Loucy (cell line): ENCODE measurements at regions not wholly inside any gene's neighbourhood (a gene's known extent, or its start where the extent isn't known, plus 50 kb on each side); places are given as distances from the start of the nearest gene placed in this dataset.

Source experiments
- H2AFZ ChIP-seq: fragments of 200-600 bp; sonication (generic); 2 replicates; pipeline ENCODE4 v1.6.0; 2016; ENCODE audit warnings: antibody characterized with exemption, mild to moderate bottlenecking, low read length, moderate library complexity
- H3F3A ChIP-seq: fragments of 200-600 bp; 2 replicates; pipeline ENCODE4 v1.6.0; 2016; ENCODE audit warnings: antibody characterized with exemption, low read depth, mild to moderate bottlenecking
- H3K27me3 ChIP-seq: fragments of 200-600 bp; sonication (generic); 2 replicates; pipeline ENCODE4 v1.6.1; 2014; ENCODE audit warnings: low read length, mild to moderate bottlenecking; ENCODE audit not compliant: insufficient read depth, poor library complexity, severe bottlenecking
- H3K36me3 ChIP-seq: fragments of 200-600 bp; sonication (generic); 2 replicates; pipeline ENCODE4 v1.6.1; 2016; ENCODE audit warnings: low read length; ENCODE audit not compliant: insufficient read depth
- H3K4me1 ChIP-seq: fragments of 200-600 bp; sonication (generic); 2 replicates; pipeline ENCODE4 v1.5.1; 2014; ENCODE audit warnings: low read length, mild to moderate bottlenecking; ENCODE audit not compliant: insufficient read depth, poor library complexity, severe bottlenecking
- H3K4me2 ChIP-seq: fragments of 200-600 bp; sonication (generic); 2 replicates; pipeline ENCODE4 v1.6.0; 2014; ENCODE audit warnings: antibody characterized with exemption, low read length, low read depth, mild to moderate bottlenecking; ENCODE audit not compliant: poor library complexity, severe bottlenecking
- H3K4me3 ChIP-seq: fragments of 200-600 bp; sonication (generic); 2 replicates; pipeline ENCODE4 v1.5.1; 2014; ENCODE audit warnings: low read length, mild to moderate bottlenecking, mixed read lengths; ENCODE audit not compliant: poor library complexity, severe bottlenecking
- H3K79me2 ChIP-seq: fragments of 200-600 bp; sonication (generic); 2 replicates; pipeline ENCODE4 v1.6.1; 2014; ENCODE audit warnings: low read length; ENCODE audit not compliant: insufficient read depth
- H3K9ac ChIP-seq: fragments of 200-600 bp; sonication (generic); 2 replicates; pipeline ENCODE4 v1.6.0; 2014; ENCODE audit warnings: mild to moderate bottlenecking, low read depth, low read length, moderate library complexity; ENCODE audit not compliant: poor library complexity, severe bottlenecking
- H3K9me2 ChIP-seq: fragments of 200-600 bp; sonication (generic); replicated peaks from 2 replicates; pipeline ENCODE4 v1.6.1; 2016; ENCODE audit warnings: low read depth, low read length, mixed read lengths
- H3K9me3 ChIP-seq: fragments of 200-600 bp; sonication (generic); 2 replicates; pipeline ENCODE4 v1.6.1; 2014; ENCODE audit warnings: mild to moderate bottlenecking, antibody characterized with exemption, low read length, low read depth; ENCODE audit not compliant: insufficient read depth
- H4K20me1 ChIP-seq: fragments of 200-600 bp; sonication (generic); 2 replicates; pipeline ENCODE4 v1.6.0; 2014; ENCODE audit warnings: antibody characterized with exemption, low read length, mild to moderate bottlenecking; ENCODE audit not compliant: insufficient read depth, poor library complexity, severe bottlenecking
- CTCF ChIP-seq: fragments of 200-600 bp; sonication (generic); conservative IDR thresholded peaks from 2 replicates; pipeline ENCODE4 v1.5.1; 2014; ENCODE audit warnings: mild to moderate bottlenecking, antibody characterized with exemption, low read length
- EZH2phosphoT487 ChIP-seq: fragments of 200-600 bp; IDR thresholded peaks from 2 replicates; pipeline ENCODE4 v1.6.1; 2018; ENCODE audit warnings: antibody characterized with exemption, mild to moderate bottlenecking, moderate library complexity, borderline replicate concordance

DNA sequence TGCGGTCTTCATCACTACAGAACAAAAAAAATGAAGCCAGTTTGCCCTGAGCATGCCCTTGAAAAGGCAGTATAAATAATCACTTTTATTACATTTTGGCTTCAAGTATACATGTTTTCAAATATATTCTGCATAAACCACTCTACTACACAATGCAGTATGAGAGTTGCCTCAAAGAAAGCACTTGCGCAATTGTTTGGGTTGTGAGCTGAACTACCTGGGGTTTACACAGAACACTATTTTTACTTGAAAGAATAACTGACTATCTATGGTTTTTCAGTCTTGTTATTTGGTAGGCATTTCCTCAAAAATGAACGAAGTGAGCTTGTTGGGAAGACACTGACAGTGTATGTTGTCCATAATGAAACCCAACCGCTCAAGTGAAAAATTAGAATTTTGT, 264.4 kb upstream of the KLF12 start:
- no peak overlapping the region for H3K9ac ChIP-seq

GRCh38 chr13:74389056-74389455, 254.9 kb upstream of the KLF12 start:
- Histone ChIP-seq H3K9me2 (no peaks in the 10 kb centered on the region), H3K9me3 (no peaks in the 10 kb centered on the region), H3K79me2 (no peaks in the 10 kb centered on the region), H3K9ac (no peak overlapping the region), H3K36me3 (no peaks in the 10 kb centered on the region), H3K4me3 (no peak overlapping the region), H3K4me2 (no peak overlapping the region), H3K4me1 (no peaks in the 10 kb centered on the region), H3K27me3 (no peaks in the 10 kb centered on the region), H2AFZ (no peak overlapping the region), H3F3A (no peaks in the 10 kb centered on the region), H4K20me1 (no peaks in the 10 kb centered on the region)
- TF ChIP-seq CTCF (no peak), EZH2phosphoT487 (no peak)

More for the DNA sequence above, 264.4 kb upstream of the KLF12 start:
- Histone ChIP-seq H3K4me3 (no peak overlapping the region), H3K4me1 (no peaks in the 10 kb centered on the region), H3F3A (no peaks in the 10 kb centered on the region), H3K9me2 (0 out of 2 replicates have a peak, but pooled peaks cover 3% of the 10 kb centered on the region), H3K4me2 (no peak overlapping the region), H4K20me1 (no peaks in the 10 kb centered on the region), H3K36me3 (no peaks in the 10 kb centered on the region), H3K79me2 (no peaks in the 10 kb centered on the region), H3K9me3 (no peaks in the 10 kb centered on the region), H2AFZ (no peak overlapping the region), H3K27me3 (no peaks in the 10 kb centered on the region)
- TF ChIP-seq EZH2phosphoT487, result no peak
- no peak for TF ChIP-seq CTCF

- Histone ChIP-seq H3K36me3 (no peaks in the 10 kb centered on the region), H3K9me3 (no peaks in the 10 kb centered on the region), H2AFZ (no peak overlapping the region), H3K27me3 (no peaks in the 10 kb centered on the region), H3K4me3 (no peak overlapping the region), H4K20me1 (no peaks in the 10 kb centered on the region), H3K9ac (no peak overlapping the region), H3K4me1 (no peaks in the 10 kb centered on the region), H3K79me2 (no peaks in the 10 kb centered on the region), H3K9me2 (no peaks in the 10 kb centered on the region), H3F3A (no peaks in the 10 kb centered on the region), H3K4me2 (no peak overlapping the region)
- TF ChIP-seq CTCF, result no peak
- TF ChIP-seq EZH2phosphoT487, result no peak
These were observed 254.4 kb upstream of the KLF12 start for GRCh38 chr13:74388626-74389025.
